Endothelial cell of umbilical vein (primary cell): ENCODE measurements at regions not wholly inside any gene's neighbourhood (a gene's known extent, or its start where the extent isn't known, plus 50 kb on each side); places are given as distances from the start of the nearest gene placed in this dataset.

Experiments used
- BruUV-seq: library from RNA; stranded (reverse); fragments of 400-500 nt; replicated peaks from 2 replicates; lab custom pipeline; 2021; lab: Mats Ljungman, UMichigan
- CTCF ChIA-PET: fragments of 300-600, 350-600 bp; sonication (Branson Sonifier 250); formaldehyde crosslinking; loops from one replicate; lab custom pipeline; 2021; ENCODE audit warnings: antibody characterized with exemption, inconsistent platforms; lab: Charles Lee
- POLR2A ChIA-PET: fragments of 300-600, 350-600 bp; sonication (Branson Sonifier 250); formaldehyde crosslinking; loops from one replicate; lab custom pipeline; 2021; ENCODE audit warnings: antibody characterized with exemption, inconsistent platforms; lab: Charles Lee
- DNase-seq: peaks from one replicate; pipeline ENCODE4 v3.0.0-alpha.2; 2011; ENCODE audit warnings: low read depth, low spot score
- FAIRE-seq: peaks from 2 replicates; lab custom pipeline; 2011; peaks lifted over from hg19 to GRCh38; lab: Jason Lieb, UNC
- H2AFZ ChIP-seq: 2 replicates; pipeline ENCODE4 v1.6.0; 2012; ENCODE audit warnings: low read depth, low read length, control low read depth, inconsistent platforms
- H3K27ac ChIP-seq: 2 replicates; pipeline ENCODE4 v1.5.1; 2011; ENCODE audit warnings: low read depth, mild to moderate bottlenecking, control low read depth, low read length, moderate library complexity; ENCODE audit not compliant: insufficient read depth
- H3K27me3 ChIP-seq, 2 experiments: 2 replicates each; pipeline versions ENCODE4 v1.6.0 to v1.6.1; 2011; ENCODE audit warnings: low read length in 2 of 2, mixed read lengths in 1 of 2; ENCODE audit not compliant: control insufficient read depth in 2 of 2, insufficient read depth in 2 of 2
- H3K36me3 ChIP-seq, 2 experiments: 2 replicates in 1 of 2; 3 replicates in 1 of 2; pipeline ENCODE4 v1.5.1; 2011; ENCODE audit warnings: low read length in 2 of 2, mild to moderate bottlenecking in 1 of 2, moderate library complexity in 1 of 2; ENCODE audit not compliant: control insufficient read depth in 2 of 2, insufficient read depth in 2 of 2; ENCODE audit errors: extremely low read depth in 1 of 2
- H3K4me1 ChIP-seq: 3 replicates; pipeline ENCODE4 v1.5.1; 2011; ENCODE audit warnings: mild to moderate bottlenecking, low read length; ENCODE audit not compliant: control insufficient read depth, insufficient read depth; ENCODE audit errors: extremely low read depth
- H3K4me2 ChIP-seq: 2 replicates; pipeline ENCODE4 v1.6.1; 2011; ENCODE audit warnings: low read length, control low read depth, mixed read lengths; ENCODE audit not compliant: insufficient read depth
- H3K4me3 ChIP-seq, 3 experiments: fragments of 200-600 bp in 1 of 3; sonication (generic), shearing (Covaris generic) in 1 of 3; replicated peaks in 1 of 3; 2 replicates each; pipeline ENCODE4 v1.5.1; 2011 to 2016; ENCODE audit warnings: control low read depth in 3 of 3, low read length in 3 of 3, mild to moderate bottlenecking in 2 of 3, inconsistent platforms in 1 of 3, low read depth in 1 of 3, moderate library complexity in 1 of 3; ENCODE audit not compliant: insufficient read depth in 1 of 3
- H3K79me2 ChIP-seq: 2 replicates; pipeline ENCODE4 v1.6.0; 2012; ENCODE audit warnings: low read length, inconsistent platforms; ENCODE audit not compliant: control insufficient read depth, insufficient read depth
- H3K9ac ChIP-seq: replicated peaks from 2 replicates; pipeline ENCODE3; 2011; ENCODE audit warnings: low read length, control low read depth; ENCODE audit not compliant: insufficient read depth; ENCODE audit errors: extremely low read depth
- H3K9me1 ChIP-seq: replicated peaks from 3 replicates; pipeline ENCODE4 v1.6.0; 2011; ENCODE audit warnings: mild to moderate bottlenecking, low read length; ENCODE audit not compliant: control insufficient read depth, insufficient read depth; ENCODE audit errors: extremely low read depth
- H3K9me3 ChIP-seq: replicated peaks from 2 replicates; pipeline ENCODE4 v1.5.1; 2012; ENCODE audit warnings: low read length, inconsistent platforms; ENCODE audit not compliant: control insufficient read depth, insufficient read depth
- H4K20me1 ChIP-seq: replicated peaks from 2 replicates; pipeline ENCODE3; 2011; ENCODE audit warnings: mild to moderate bottlenecking, low read length; ENCODE audit not compliant: control insufficient read depth, insufficient read depth; ENCODE audit errors: extremely low read depth
- EZH2 ChIP-seq: IDR thresholded peaks from 2 replicates; pipeline ENCODE4 v1.6.1; 2012; ENCODE audit warnings: borderline replicate concordance, low read depth, mild to moderate bottlenecking, moderate library complexity, low read length, inconsistent platforms; ENCODE audit not compliant: severe bottlenecking
- FOS ChIP-seq: IDR thresholded peaks from 2 replicates; pipeline ENCODE4 v1.6.1; 2011; ENCODE audit warnings: mild to moderate bottlenecking, low read length, moderate library complexity, borderline replicate concordance; ENCODE audit not compliant: insufficient read depth
- JUN ChIP-seq: IDR thresholded peaks from 2 replicates; pipeline ENCODE4 v1.6.1; 2011; ENCODE audit warnings: borderline replicate concordance, low read depth; ENCODE audit not compliant: insufficient read length, insufficient read depth
- POLR2A ChIP-seq: IDR thresholded peaks from 2 replicates; pipeline ENCODE4 v1.6.1; 2012; ENCODE audit warnings: low read depth, mild to moderate bottlenecking, control low read depth, low read length
- POLR2AphosphoS5 ChIP-seq: IDR thresholded peaks from 2 replicates; pipeline ENCODE4 v1.6.1; 2012; ENCODE audit warnings: low read depth, mild to moderate bottlenecking, control low read depth, low read length, moderate library complexity; ENCODE audit not compliant: insufficient read depth
- dilution Hi-C: fragments of 300-500 bp; cut with MboI; formaldehyde crosslinking; loops from one replicate; pipeline ENCODE4 v1.15.0; 2019; ENCODE audit warnings: low sequenced_read_pairs; ENCODE audit not compliant: extremely low pct_ligation_motif_present
- intact Hi-C: fragments of 100-400 bp; cut with micrococcal nuclease; formaldehyde crosslinking; loops from one replicate; pipeline ENCODE4 v1.10.0; 2022
- TF ChIP-seq, protein P1 (sequence below): IDR thresholded peaks from 2 replicates; pipeline ENCODE4 v1.6.1; 2011; ENCODE audit not compliant: insufficient read depth, insufficient read length
- TF ChIP-seq, protein P2 (sequence below), 2 donors: IDR thresholded peaks; 1 replicate in 1 of 2; 2 replicates in 1 of 2; pipeline ENCODE4 v1.5.1; 2011; ENCODE audit warnings: low read length in 2 of 2, mild to moderate bottlenecking in 2 of 2, moderate library complexity in 2 of 2, control low read depth in 1 of 2, inconsistent platforms in 1 of 2, low read depth in 1 of 2; ENCODE audit not compliant: insufficient read depth in 1 of 2; ENCODE audit errors: extremely low read depth in 1 of 2

DNA sequence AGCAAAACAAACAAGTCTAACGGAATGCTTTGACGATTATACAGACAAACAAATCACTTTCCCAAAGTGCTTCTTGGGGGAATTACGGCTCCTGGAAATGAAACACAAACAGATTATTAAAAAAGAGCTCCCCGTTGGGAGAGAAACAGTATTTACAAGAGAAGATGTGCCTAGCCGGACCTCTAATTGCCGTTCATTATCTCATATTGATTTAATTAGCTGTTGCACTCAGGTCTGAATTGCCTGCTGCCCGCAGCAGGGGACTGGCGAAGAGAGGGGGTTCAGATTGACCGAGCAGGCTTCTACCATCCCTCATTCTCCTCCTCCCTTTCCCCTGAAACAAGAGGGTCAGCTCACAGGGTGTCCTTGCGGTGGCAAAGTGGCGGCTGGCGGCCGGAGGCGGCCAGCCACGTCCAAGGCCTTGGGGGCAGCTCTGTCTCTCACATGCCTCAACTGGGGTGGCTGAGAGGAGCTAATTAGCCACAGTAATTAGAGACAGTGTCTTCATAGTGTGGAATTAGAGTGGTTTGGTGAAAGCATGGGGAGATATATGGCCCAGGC, 295.1 kb downstream of the MIAT start:
- TF ChIP-seq JUN (no peak), POLR2A (no peak), EZH2 (no peak), POLR2AphosphoS5 (no peak), FOS (no peak)
- TF ChIP-seq, protein P1, sequence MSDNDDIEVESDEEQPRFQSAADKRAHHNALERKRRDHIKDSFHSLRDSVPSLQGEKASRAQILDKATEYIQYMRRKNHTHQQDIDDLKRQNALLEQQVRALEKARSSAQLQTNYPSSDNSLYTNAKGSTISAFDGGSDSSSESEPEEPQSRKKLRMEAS = no peak
- TF ChIP-seq, protein P2, sequence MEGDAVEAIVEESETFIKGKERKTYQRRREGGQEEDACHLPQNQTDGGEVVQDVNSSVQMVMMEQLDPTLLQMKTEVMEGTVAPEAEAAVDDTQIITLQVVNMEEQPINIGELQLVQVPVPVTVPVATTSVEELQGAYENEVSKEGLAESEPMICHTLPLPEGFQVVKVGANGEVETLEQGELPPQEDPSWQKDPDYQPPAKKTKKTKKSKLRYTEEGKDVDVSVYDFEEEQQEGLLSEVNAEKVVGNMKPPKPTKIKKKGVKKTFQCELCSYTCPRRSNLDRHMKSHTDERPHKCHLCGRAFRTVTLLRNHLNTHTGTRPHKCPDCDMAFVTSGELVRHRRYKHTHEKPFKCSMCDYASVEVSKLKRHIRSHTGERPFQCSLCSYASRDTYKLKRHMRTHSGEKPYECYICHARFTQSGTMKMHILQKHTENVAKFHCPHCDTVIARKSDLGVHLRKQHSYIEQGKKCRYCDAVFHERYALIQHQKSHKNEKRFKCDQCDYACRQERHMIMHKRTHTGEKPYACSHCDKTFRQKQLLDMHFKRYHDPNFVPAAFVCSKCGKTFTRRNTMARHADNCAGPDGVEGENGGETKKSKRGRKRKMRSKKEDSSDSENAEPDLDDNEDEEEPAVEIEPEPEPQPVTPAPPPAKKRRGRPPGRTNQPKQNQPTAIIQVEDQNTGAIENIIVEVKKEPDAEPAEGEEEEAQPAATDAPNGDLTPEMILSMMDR (IDR thresholded peaks at IDR 0.05; ENCODE audit: extremely low read depth in 1 of 2, insufficient read depth in 1 of 2, low read depth in 1 of 2, low read length in 2 of 2) = no peak
- FAIRE-seq (no peak), DNase-seq (no peak)
- Histone ChIP-seq H3K4me1 (no peaks in the 10 kb centered on the region), H3K9me3 (no peaks in the 10 kb centered on the region), H3K4me3 (no peak overlapping the region), H3K9ac (no peak overlapping the region), H3K27ac (no peak overlapping the region), H3K27me3 (peaks cover 17 to 24% of the 10 kb centered on the region in 2 experiments), H3K4me2 (no peak overlapping the region), H3K9me1 (no peaks in the 10 kb centered on the region), H3K36me3 (no peaks in the 10 kb centered on the region), H3K79me2 (no peaks in the 10 kb centered on the region), H2AFZ (no peak overlapping the region), H4K20me1 (no peaks in the 10 kb centered on the region)
- intact Hi-C loops = no loop called here
- BruUV-seq = no TSS peak
- ChIA-PET POLR2A (no interaction called here), CTCF (no interaction called here)
- dilution Hi-C loops = no loop called here
